SU-DHL-6 (cell line): ENCODE measurements at regions not wholly inside any gene's neighbourhood (a gene's known extent, or its start where the extent isn't known, plus 50 kb on each side); places are given as distances from the start of the nearest gene placed in this dataset.
A peak's percentile ranks its signal among the peaks of the same experiment; 100 is the strongest.

Experiments used
- H2AFZ ChIP-seq: fragments of 200-600 bp; sonication (generic); 2 replicates; pipeline ENCODE4 v1.6.1; 2014; ENCODE audit warnings: low read depth, mild to moderate bottlenecking, moderate library complexity, mixed read lengths, antibody characterized with exemption, low read length; ENCODE audit not compliant: severe bottlenecking
- H3F3A ChIP-seq: fragments of 200-600 bp; shearing (Covaris generic); 2 replicates; pipeline ENCODE4 v1.6.0; 2016; ENCODE audit warnings: antibody characterized with exemption, mild to moderate bottlenecking; ENCODE audit not compliant: insufficient read depth
- H3K27ac ChIP-seq: fragments of 200-600 bp; sonication (generic); 2 replicates; pipeline ENCODE4 v1.5.1; 2016; ENCODE audit warnings: low read depth, mild to moderate bottlenecking, low read length, moderate library complexity, mixed read lengths
- H3K27me3 ChIP-seq: fragments of 200-600 bp; sonication (generic), shearing (Covaris generic); 2 replicates; pipeline ENCODE4 v1.6.0; 2014; ENCODE audit warnings: mild to moderate bottlenecking, low read length
- H3K36me3 ChIP-seq: fragments of 200-600 bp; sonication (generic); 2 replicates; pipeline ENCODE4 v1.6.1; 2014; ENCODE audit warnings: mild to moderate bottlenecking, low read length, mixed read lengths
- H3K4me2 ChIP-seq: fragments of 300-600, 200-600 bp; shearing (Covaris generic), sonication (generic); 2 replicates; pipeline ENCODE4 v1.6.0; 2014; ENCODE audit warnings: low read length, low read depth, mild to moderate bottlenecking; ENCODE audit not compliant: poor library complexity, severe bottlenecking
- H3K4me3 ChIP-seq: fragments of 200-600 bp; sonication (generic); 2 replicates; pipeline ENCODE4 v1.5.1; 2014; ENCODE audit warnings: antibody characterized with exemption, low read length, mild to moderate bottlenecking, mixed read lengths; ENCODE audit not compliant: insufficient read depth, poor library complexity, severe bottlenecking
- H3K79me2 ChIP-seq: fragments of 200-600 bp; sonication (generic); 2 replicates; pipeline ENCODE4 v1.6.1; 2014; ENCODE audit warnings: mild to moderate bottlenecking, low read length, moderate library complexity; ENCODE audit not compliant: insufficient read depth
- H3K9ac ChIP-seq: fragments of 200-600 bp; sonication (generic); 2 replicates; pipeline ENCODE4 v1.7.0; 2014; ENCODE audit warnings: mild to moderate bottlenecking, low read length
- H3K9me2 ChIP-seq: fragments of 200-600 bp; sonication (generic); replicated peaks from 2 replicates; pipeline ENCODE4 v1.6.1; 2014; ENCODE audit warnings: low read length; ENCODE audit not compliant: insufficient read depth
- H3K9me3 ChIP-seq: fragments of 200-600 bp; sonication (generic); 2 replicates; pipeline ENCODE4 v1.6.1; 2014; ENCODE audit warnings: low read length, mixed read lengths; ENCODE audit not compliant: insufficient read depth
- H4K20me1 ChIP-seq: fragments of 200-600 bp; sonication (generic); 2 replicates; pipeline ENCODE4 v1.6.1; 2014; ENCODE audit warnings: low read depth, mild to moderate bottlenecking, antibody characterized with exemption, low read length, moderate library complexity, mixed read lengths
- EZH2phosphoT487 ChIP-seq: fragments of 200-600 bp; sonication (generic), shearing (Covaris generic); conservative IDR thresholded peaks from 2 replicates; pipeline ENCODE4 v1.6.1; 2018; ENCODE audit warnings: mild to moderate bottlenecking, antibody characterized with exemption, low read length, moderate library complexity, mixed read lengths
- TF ChIP-seq, protein P1 (sequence below): fragments of 200-600 bp; sonication (generic); IDR thresholded peaks from one replicate; pipeline ENCODE4 v1.5.1; 2017; ENCODE audit warnings: antibody characterized with exemption, mild to moderate bottlenecking, low read length, moderate library complexity; ENCODE audit not compliant: insufficient read depth, poor library complexity, severe bottlenecking

DNA sequence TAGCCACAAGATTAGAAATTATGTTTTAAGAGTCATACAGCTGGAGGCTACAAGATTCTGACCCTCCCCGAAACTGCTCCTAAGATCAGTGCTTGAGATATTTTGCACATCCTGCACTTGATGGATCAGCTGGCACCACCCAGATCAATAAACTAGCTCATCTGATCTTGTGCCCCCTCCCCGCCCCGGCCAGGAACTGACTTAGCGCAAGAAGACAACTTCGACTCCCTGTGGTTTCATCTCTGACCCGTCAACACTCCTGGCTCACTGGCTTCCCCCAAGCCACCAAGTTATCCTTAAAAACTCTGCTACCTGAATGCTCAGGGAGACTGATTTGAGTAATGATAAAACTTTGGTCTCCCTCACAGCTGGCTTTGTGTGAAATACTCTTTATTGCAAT lies 73.5 kb upstream of the NPSR1 start:
- TF ChIP-seq, protein P1, sequence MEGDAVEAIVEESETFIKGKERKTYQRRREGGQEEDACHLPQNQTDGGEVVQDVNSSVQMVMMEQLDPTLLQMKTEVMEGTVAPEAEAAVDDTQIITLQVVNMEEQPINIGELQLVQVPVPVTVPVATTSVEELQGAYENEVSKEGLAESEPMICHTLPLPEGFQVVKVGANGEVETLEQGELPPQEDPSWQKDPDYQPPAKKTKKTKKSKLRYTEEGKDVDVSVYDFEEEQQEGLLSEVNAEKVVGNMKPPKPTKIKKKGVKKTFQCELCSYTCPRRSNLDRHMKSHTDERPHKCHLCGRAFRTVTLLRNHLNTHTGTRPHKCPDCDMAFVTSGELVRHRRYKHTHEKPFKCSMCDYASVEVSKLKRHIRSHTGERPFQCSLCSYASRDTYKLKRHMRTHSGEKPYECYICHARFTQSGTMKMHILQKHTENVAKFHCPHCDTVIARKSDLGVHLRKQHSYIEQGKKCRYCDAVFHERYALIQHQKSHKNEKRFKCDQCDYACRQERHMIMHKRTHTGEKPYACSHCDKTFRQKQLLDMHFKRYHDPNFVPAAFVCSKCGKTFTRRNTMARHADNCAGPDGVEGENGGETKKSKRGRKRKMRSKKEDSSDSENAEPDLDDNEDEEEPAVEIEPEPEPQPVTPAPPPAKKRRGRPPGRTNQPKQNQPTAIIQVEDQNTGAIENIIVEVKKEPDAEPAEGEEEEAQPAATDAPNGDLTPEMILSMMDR: no peak
- no peak for TF ChIP-seq EZH2phosphoT487
- Histone ChIP-seq H3K4me3 (no peak overlapping the region), H3K9me3 (no peaks in the 10 kb centered on the region), H3K36me3 (no peaks in the 10 kb centered on the region), H3K9ac (no peak overlapping the region), H2AFZ (no peak overlapping the region), H3K4me2 (no peak overlapping the region), H3K79me2 (no peaks in the 10 kb centered on the region), H4K20me1 (no peaks in the 10 kb centered on the region), H3K27ac (no peak overlapping the region), H3K27me3 (no peaks in the 10 kb centered on the region), H3F3A (no peaks in the 10 kb centered on the region), H3K9me2 (no peaks in the 10 kb centered on the region)

GRCh38 chr7:34596887-34597286 lies 61.1 kb upstream of the NPSR1 start:
- no peak overlapping the region for H3K27ac ChIP-seq
- H3K9me3 ChIP-seq: no peaks in the 10 kb centered on the region
- no peaks in the 10 kb centered on the region for H3F3A ChIP-seq
- no peak overlapping the region for H3K4me2 ChIP-seq
- H3K79me2 ChIP-seq: no peaks in the 10 kb centered on the region
- no peaks in the 10 kb centered on the region for H3K36me3 ChIP-seq
- H3K9me2 ChIP-seq: no peaks in the 10 kb centered on the region
- H3K4me3 ChIP-seq: no peak overlapping the region
- no peak overlapping the region for H2AFZ ChIP-seq
- no peak overlapping the region for H3K9ac ChIP-seq
- no peaks in the 10 kb centered on the region for H3K27me3 ChIP-seq
- H4K20me1 ChIP-seq: no peaks in the 10 kb centered on the region
- no peak for TF ChIP-seq EZH2phosphoT487
- TF ChIP-seq, protein P1: peak; percentile 14

DNA sequence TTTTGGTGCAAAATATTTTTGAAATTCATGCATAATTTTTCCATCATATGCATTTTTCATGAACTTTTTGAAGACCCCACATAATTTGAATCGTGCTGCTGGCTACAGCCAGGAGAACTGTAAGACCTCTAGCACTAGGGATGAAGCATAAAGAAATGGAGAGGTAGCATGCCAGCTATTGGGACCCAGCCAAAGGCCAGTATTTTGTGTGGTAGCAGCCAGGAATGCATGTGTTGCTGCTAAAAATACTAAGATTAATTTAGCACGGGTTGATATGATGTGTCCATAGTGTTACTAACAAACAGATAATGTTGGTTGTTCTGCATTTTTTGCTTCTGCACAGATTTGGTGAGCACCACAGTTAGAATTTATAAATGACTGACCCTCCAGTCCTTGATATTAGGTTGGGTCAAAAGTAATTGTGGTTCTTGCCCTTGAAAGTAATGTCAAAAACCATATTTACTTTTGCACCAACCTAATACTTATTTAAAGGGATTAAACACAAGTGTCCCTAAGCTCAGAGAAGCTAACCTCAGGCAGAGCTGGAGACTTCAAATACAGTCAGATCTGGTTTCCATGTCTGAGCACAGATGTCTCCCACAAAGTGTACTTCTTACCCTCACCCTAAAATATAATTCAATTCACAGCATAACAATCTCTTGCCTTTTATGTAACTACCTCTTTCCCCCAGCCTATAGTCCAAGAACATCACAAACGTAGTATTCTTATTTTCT lies 54.1 kb upstream of the NPSR1 start:
- Histone ChIP-seq H3K9ac (no peak overlapping the region), H3K4me3 (no peak overlapping the region), H3F3A (no peaks in the 10 kb centered on the region), H3K4me2 (no peak overlapping the region), H3K36me3 (no peaks in the 10 kb centered on the region), H4K20me1 (no peaks in the 10 kb centered on the region), H2AFZ (no peak overlapping the region), H3K79me2 (no peaks in the 10 kb centered on the region), H3K27me3 (no peaks in the 10 kb centered on the region), H3K27ac (no peak overlapping the region), H3K9me3 (no peaks in the 10 kb centered on the region), H3K9me2 (no peaks in the 10 kb centered on the region)
- TF ChIP-seq, protein P1: no peak
- TF ChIP-seq EZH2phosphoT487: no peak
